ENCODE measurements at regions not wholly inside any gene's neighbourhood (a gene's known extent, or its start where the extent isn't known, plus 50 kb on each side); places are given as distances from the start of the nearest gene placed in this dataset.

GRCh38 chr5:3401635-3402034 is 194.0 kb upstream of the IRX1 start:
- H3K36me3 ChIP-seq (ENCODE audit: control insufficient read depth in 4 of 4, insufficient read depth in 4 of 4, low read length in 3 of 4): no peaks in the 10 kb centered on the region
- H3K9me3 ChIP-seq (ENCODE audit: control extremely low read depth in 1 of 5, control insufficient read depth in 4 of 5, insufficient read depth in 2 of 5, low read depth in 1 of 5, low read length in 4 of 5): peaks cover 0 to 10% (median 3%) of the 10 kb centered on the region in 5 experiments
- DNase-seq: no peak
- ChIA-PET CTCF (no interaction called here), POLR2A (no interaction called here)
- no peaks in the 10 kb centered on the region for H3K4me1 ChIP-seq (ENCODE audit: control extremely low read depth in 1 of 4, control insufficient read depth in 4 of 4, insufficient read depth in 4 of 4, low read length in 3 of 4)
- no peak overlapping the region for H3K4me3 ChIP-seq (ENCODE audit: control insufficient read depth in 1 of 7, extremely low read depth in 1 of 7, insufficient read depth in 4 of 7, low read depth in 2 of 7, low read length in 6 of 7)
- H3K27ac ChIP-seq (ENCODE audit: insufficient read depth in 1 of 2, low read depth in 1 of 2, low read length in 2 of 2, poor library complexity in 1 of 2, severe bottlenecking in 2 of 2): no peak overlapping the region
- 65% methylated on average over 6 of the region's 8 CpGs for WGBS (ENCODE audit: insufficient coverage)
- H3K27me3 ChIP-seq (replicated peaks in 2 of 5; ENCODE audit: control insufficient read depth in 4 of 5, insufficient read depth in 5 of 5, low read length in 4 of 5): no peaks in the 10 kb centered on the region

DNA sequence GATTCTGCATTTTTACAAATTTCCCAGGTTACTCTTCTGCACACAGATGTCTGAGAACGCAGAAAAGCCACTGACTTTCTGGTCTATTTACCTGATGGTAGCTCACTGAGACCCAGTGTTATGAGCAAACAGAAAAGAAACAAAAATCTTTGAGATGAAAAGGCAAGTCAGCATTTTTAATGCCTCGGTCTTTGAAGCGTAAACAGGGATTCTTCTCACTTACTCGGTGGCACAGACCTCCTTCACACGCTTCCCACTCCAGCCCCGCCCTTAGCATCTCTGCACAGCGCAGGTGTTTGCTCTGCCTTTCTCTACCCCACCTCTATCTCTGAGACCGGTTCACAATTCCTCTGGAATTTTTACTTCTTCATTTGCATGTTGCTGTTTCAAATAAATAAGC is 195.0 kb upstream of the IRX1 start:
- no peak for DNase-seq
- POLR2A ChIA-PET: no interaction called here
- 90% methylated on average over 8 of the region's 8 CpGs for WGBS (ENCODE audit: insufficient coverage)
- H3K27me3 ChIP-seq (replicated peaks in 2 of 5; ENCODE audit: control insufficient read depth in 4 of 5, insufficient read depth in 5 of 5, low read length in 4 of 5): no peaks in the 10 kb centered on the region
- H3K27ac ChIP-seq (ENCODE audit: insufficient read depth in 1 of 2, low read depth in 1 of 2, low read length in 2 of 2, poor library complexity in 1 of 2, severe bottlenecking in 2 of 2): no peak overlapping the region
- CTCF ChIA-PET: no interaction called here
- no peaks in the 10 kb centered on the region for H3K36me3 ChIP-seq (ENCODE audit: control insufficient read depth in 4 of 4, insufficient read depth in 4 of 4, low read length in 3 of 4)
- no peak overlapping the region for H3K4me3 ChIP-seq (ENCODE audit: control insufficient read depth in 1 of 7, extremely low read depth in 1 of 7, insufficient read depth in 4 of 7, low read depth in 2 of 7, low read length in 6 of 7)
- peaks cover 0 to 10% (median 0%) of the 10 kb centered on the region in 5 experiments for H3K9me3 ChIP-seq (ENCODE audit: control extremely low read depth in 1 of 5, control insufficient read depth in 4 of 5, insufficient read depth in 2 of 5, low read depth in 1 of 5, low read length in 4 of 5)
- no peaks in the 10 kb centered on the region for H3K4me1 ChIP-seq (ENCODE audit: control extremely low read depth in 1 of 4, control insufficient read depth in 4 of 4, insufficient read depth in 4 of 4, low read length in 3 of 4)

DNA sequence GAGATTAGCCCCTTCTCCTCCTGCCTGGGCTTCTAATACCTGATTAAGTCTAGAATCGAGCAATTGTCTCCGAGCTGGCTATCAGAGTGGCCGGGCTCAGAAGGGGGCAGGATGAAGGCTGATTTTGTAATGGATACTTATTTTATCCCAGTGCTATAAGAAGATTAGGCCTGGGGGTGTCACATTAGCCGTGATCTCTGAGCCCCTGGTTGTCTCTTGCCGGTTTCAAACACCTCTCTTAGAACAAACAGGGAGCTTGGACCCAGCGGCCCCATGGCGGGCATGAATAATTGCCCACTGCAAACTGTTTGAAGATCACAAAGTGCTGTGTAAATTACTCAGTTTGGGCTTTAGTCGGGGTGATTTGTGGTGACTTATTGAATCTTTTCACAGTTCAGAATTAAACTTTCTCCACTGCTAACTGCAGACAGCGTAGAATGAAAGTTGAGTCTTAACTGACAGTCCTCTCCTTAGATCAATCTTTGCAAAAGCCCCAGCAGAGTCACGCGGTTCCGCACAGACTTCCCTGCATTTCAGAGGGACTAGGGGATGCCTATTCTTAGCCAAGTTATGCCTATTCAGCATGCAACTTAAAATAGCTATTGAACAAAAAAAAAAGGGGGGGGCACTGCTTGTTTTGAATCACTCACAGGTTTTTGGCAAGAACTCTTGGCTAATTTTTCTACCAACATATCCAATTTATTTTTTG is 200.6 kb upstream of the IRX1 start:
- Histone ChIP-seq H3K4me1 (ENCODE audit: control extremely low read depth in 1 of 4, control insufficient read depth in 4 of 4, insufficient read depth in 4 of 4, low read length in 3 of 4) (no peaks in the 10 kb centered on the region), H3K27ac (ENCODE audit: insufficient read depth in 1 of 2, low read depth in 1 of 2, low read length in 2 of 2, poor library complexity in 1 of 2, severe bottlenecking in 2 of 2) (no peak overlapping the region), H3K27me3 (replicated peaks in 2 of 5; ENCODE audit: control insufficient read depth in 4 of 5, insufficient read depth in 5 of 5, low read length in 4 of 5) (peaks cover 0 to 2% (median 0%) of the 10 kb centered on the region in 5 experiments), H3K9me3 (ENCODE audit: control extremely low read depth in 1 of 5, control insufficient read depth in 4 of 5, insufficient read depth in 2 of 5, low read depth in 1 of 5, low read length in 4 of 5) (peaks cover 0 to 6% (median 0%) of the 10 kb centered on the region in 5 experiments), H3K36me3 (ENCODE audit: control insufficient read depth in 4 of 4, insufficient read depth in 4 of 4, low read length in 3 of 4) (no peaks in the 10 kb centered on the region), H3K4me3 (ENCODE audit: control insufficient read depth in 1 of 7, extremely low read depth in 1 of 7, insufficient read depth in 4 of 7, low read depth in 2 of 7, low read length in 6 of 7) (no peak overlapping the region)
- CTCF ChIA-PET: no interaction called here
- POLR2A ChIA-PET: no interaction called here
- DNase-seq: no peak
- WGBS (ENCODE audit: insufficient coverage): 32% methylated on average over 10 of the region's 12 CpGs

- 69% methylated on average over 19 of the region's 24 CpGs for WGBS (ENCODE audit: insufficient coverage)
- Histone ChIP-seq H3K9me3 (ENCODE audit: control extremely low read depth in 1 of 5, control insufficient read depth in 4 of 5, insufficient read depth in 2 of 5, low read depth in 1 of 5, low read length in 4 of 5) (no peaks in the 10 kb centered on the region), H3K27me3 (replicated peaks in 2 of 5; ENCODE audit: control insufficient read depth in 4 of 5, insufficient read depth in 5 of 5, low read length in 4 of 5) (peaks cover 0 to 2% (median 0%) of the 10 kb centered on the region in 5 experiments), H3K4me3 (ENCODE audit: control insufficient read depth in 1 of 7, extremely low read depth in 1 of 7, insufficient read depth in 4 of 7, low read depth in 2 of 7, low read length in 6 of 7) (no peak overlapping the region), H3K36me3 (ENCODE audit: control insufficient read depth in 4 of 4, insufficient read depth in 4 of 4, low read length in 3 of 4) (no peaks in the 10 kb centered on the region), H3K27ac (ENCODE audit: insufficient read depth in 1 of 2, low read depth in 1 of 2, low read length in 2 of 2, poor library complexity in 1 of 2, severe bottlenecking in 2 of 2) (no peak overlapping the region), H3K4me1 (ENCODE audit: control extremely low read depth in 1 of 4, control insufficient read depth in 4 of 4, insufficient read depth in 4 of 4, low read length in 3 of 4) (no peaks in the 10 kb centered on the region)
- DNase-seq: no peak
- POLR2A ChIA-PET: no interaction called here
- CTCF ChIA-PET: interaction anchor here (1.2 kb wide), 1 partner anchor 9 kb away, joined by 3 read pairs; no protein-coding TSS in a partner anchor
Observed at GRCh38 chr5:3393920-3394597, 201.6 kb upstream of the IRX1 start.

DNA sequence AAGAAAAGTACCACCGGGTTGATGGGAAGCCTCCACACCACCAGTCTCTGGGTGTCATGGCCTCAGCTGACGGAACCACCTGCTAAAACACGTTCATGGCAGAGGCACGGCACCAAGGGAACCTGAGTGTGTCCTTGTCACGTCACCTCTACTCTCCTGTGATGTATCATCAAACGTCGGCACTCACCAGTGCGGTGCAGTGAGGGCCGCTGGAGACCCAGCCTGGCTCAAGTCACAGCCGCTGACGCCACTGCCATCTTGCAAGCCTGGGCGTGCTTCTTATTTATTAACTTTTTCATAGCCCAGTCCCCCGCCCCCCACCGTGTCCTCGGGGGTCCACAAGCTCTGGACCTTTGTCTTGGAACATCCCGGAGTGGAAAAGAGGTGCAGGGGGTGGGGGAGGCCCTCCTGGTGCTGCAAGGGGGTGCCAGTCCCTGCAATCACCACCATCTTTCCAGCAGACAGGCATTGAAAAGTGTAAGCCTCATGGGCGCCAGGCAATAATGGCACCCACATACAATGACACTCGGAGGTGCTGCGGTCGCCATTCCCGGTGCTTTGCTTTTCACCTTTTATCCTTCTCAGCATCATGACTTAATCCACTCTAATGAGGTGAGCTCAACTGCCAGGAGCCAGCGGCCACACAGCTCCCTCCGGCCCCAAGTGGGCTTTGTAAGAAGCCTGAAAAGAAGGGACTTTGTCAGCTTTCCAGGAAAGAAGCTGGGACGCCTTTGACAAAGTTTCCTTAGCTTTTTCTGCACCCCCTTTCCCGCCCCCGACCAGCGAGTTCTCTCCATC is 202.3 kb upstream of the IRX1 start:
- POLR2A ChIA-PET: no interaction called here
- WGBS (ENCODE audit: insufficient coverage): 84% methylated on average over 27 of the region's 27 CpGs
- CTCF ChIA-PET: interaction anchor here (0.6 to 1.2 kb wide), 2 partner anchors 10 to 1331 kb away, joined by 3 read pairs; no protein-coding TSS in a partner anchor
- H3K27me3 ChIP-seq (replicated peaks in 2 of 5; ENCODE audit: control insufficient read depth in 4 of 5, insufficient read depth in 5 of 5, low read length in 4 of 5): peaks cover 0 to 2% (median 0%) of the 10 kb centered on the region in 5 experiments
- H3K27ac ChIP-seq (ENCODE audit: insufficient read depth in 1 of 2, low read depth in 1 of 2, low read length in 2 of 2, poor library complexity in 1 of 2, severe bottlenecking in 2 of 2): no peak overlapping the region
- DNase-seq: no peak
- H3K9me3 ChIP-seq (ENCODE audit: control extremely low read depth in 1 of 5, control insufficient read depth in 4 of 5, insufficient read depth in 2 of 5, low read depth in 1 of 5, low read length in 4 of 5): no peaks in the 10 kb centered on the region
- H3K36me3 ChIP-seq (ENCODE audit: control insufficient read depth in 4 of 4, insufficient read depth in 4 of 4, low read length in 3 of 4): no peaks in the 10 kb centered on the region
- H3K4me3 ChIP-seq (ENCODE audit: control insufficient read depth in 1 of 7, extremely low read depth in 1 of 7, insufficient read depth in 4 of 7, low read depth in 2 of 7, low read length in 6 of 7): no peak overlapping the region
- H3K4me1 ChIP-seq (ENCODE audit: control extremely low read depth in 1 of 4, control insufficient read depth in 4 of 4, insufficient read depth in 4 of 4, low read length in 3 of 4): no peaks in the 10 kb centered on the region

DNA sequence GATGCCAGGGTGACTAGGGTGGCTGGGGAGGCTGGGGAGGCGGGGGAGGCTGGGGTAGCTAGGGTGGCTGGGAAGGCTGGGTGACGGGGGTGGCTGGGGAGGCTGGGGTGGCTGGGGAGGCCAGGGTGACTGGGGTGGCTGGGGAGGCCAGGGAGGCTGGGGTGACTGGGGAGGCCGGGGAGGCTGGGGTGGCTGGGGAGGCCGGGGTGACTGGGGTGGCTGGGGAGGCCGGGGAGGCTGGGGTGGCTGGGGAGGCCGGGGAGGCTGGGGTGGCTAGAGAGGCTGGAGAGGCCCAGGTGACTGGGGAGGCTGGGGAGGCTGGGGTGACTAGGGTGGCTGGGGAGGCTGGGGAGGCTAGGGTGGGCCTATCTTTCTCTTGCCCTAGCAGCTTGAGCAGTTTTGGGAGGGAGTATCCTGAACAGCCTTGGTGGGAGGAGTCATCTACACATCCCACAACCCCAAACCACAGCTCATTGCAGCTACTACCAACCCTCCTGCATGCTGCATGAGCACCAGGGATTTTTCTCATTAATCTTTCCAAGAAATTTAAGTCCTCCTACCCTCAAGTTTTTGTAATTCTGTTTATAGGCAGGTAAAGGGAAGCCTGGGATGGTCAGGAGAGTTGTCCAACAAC is 203.2 kb upstream of the IRX1 start:
- no peak for DNase-seq
- ChIA-PET CTCF (interaction anchor here (0.6 kb wide), 1 partner anchor 1330 kb away, joined by 3 read pairs; no protein-coding TSS in a partner anchor), POLR2A (no interaction called here)
- 72% methylated on average over 4 of the region's 6 CpGs for WGBS (ENCODE audit: insufficient coverage)
- Histone ChIP-seq H3K9me3 (ENCODE audit: control extremely low read depth in 1 of 5, control insufficient read depth in 4 of 5, insufficient read depth in 2 of 5, low read depth in 1 of 5, low read length in 4 of 5) (no peaks in the 10 kb centered on the region), H3K36me3 (ENCODE audit: control insufficient read depth in 4 of 4, insufficient read depth in 4 of 4, low read length in 3 of 4) (no peaks in the 10 kb centered on the region), H3K27me3 (replicated peaks in 2 of 5; ENCODE audit: control insufficient read depth in 4 of 5, insufficient read depth in 5 of 5, low read length in 4 of 5) (peaks cover 0 to 2% (median 0%) of the 10 kb centered on the region in 5 experiments), H3K4me3 (ENCODE audit: control insufficient read depth in 1 of 7, extremely low read depth in 1 of 7, insufficient read depth in 4 of 7, low read depth in 2 of 7, low read length in 6 of 7) (no peak overlapping the region), H3K4me1 (ENCODE audit: control extremely low read depth in 1 of 4, control insufficient read depth in 4 of 4, insufficient read depth in 4 of 4, low read length in 3 of 4) (no peaks in the 10 kb centered on the region), H3K27ac (ENCODE audit: insufficient read depth in 1 of 2, low read depth in 1 of 2, low read length in 2 of 2, poor library complexity in 1 of 2, severe bottlenecking in 2 of 2) (no peak overlapping the region)
